ENCODE measurements at regions not wholly inside any gene's neighbourhood (a gene's known extent, or its start where the extent isn't known, plus 50 kb on each side); places are given as distances from the start of the nearest gene placed in this dataset.

DNA sequence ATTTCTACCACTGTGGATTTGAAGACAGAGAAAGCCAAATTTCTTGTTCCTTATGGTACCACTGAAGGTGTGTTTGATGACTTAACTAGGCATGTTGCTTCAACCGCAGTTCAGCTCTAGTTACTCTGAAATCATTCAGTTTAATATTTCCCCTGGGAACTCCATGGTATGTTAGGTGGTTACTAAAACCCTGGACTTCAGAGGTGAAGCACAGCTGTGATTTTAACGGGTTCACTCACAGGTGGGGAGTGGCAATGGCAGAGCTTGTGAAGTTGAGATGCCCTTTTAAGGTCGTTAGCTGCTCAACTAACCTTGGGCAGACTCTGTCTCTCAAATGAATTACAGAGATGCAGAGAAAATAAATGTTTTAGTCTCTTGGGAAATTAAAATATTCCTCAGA, 163.6 kb upstream of the PHYHIPL start:
- TF ChIP-seq SMC3 (IDR thresholded peaks at IDR 0.05; ENCODE audit: borderline replicate concordance, low read length) (no peak), POLR2A (IDR thresholded peaks at IDR 0.05; ENCODE audit: low read depth, low read length) (no peak), POLR2AphosphoS5 (IDR thresholded peaks at IDR 0.05; ENCODE audit: low read length) (no peak), GABPA (IDR thresholded peaks at IDR 0.05; ENCODE audit: low read depth) (no peak), HDAC2 (IDR thresholded peaks at IDR 0.05) (no peak)

All from GM12878 (cell line).